SH-SY5Y (cell line): ENCODE measurements at regions not wholly inside any gene's neighbourhood (a gene's known extent, or its start where the extent isn't known, plus 50 kb on each side); places are given as distances from the start of the nearest gene placed in this dataset.

Source experiments
- GATA2 ChIP-seq: IDR thresholded peaks from 2 replicates; pipeline ENCODE4 v1.6.1; 2011; ENCODE audit warnings: mild to moderate bottlenecking, low read depth, low read length
- GATA3 ChIP-seq: IDR thresholded peaks from 2 replicates; pipeline ENCODE4 v1.6.1; 2011; ENCODE audit warnings: low read depth, mild to moderate bottlenecking, low read length, moderate library complexity

- TF ChIP-seq GATA2 (no peak), GATA3 (no peak)
Observed at GRCh38 chr1:224494343-224494742, 59.7 kb upstream of the WDR26 start.
